Eye (tissue), 1 donor: ENCODE measurements at regions not wholly inside any gene's neighbourhood (a gene's known extent, or its start where the extent isn't known, plus 50 kb on each side); places are given as distances from the start of the nearest gene placed in this dataset.
"Not testable (repeated sequence)": the region's sequence is repeated elsewhere in the genome, so short reads cannot be mapped to it uniquely, and the experiment has no call there.

Source experiments
- DNase-seq: peaks from one replicate; pipeline ENCODE4 v3.0.0-alpha.2; 2015

DNA sequence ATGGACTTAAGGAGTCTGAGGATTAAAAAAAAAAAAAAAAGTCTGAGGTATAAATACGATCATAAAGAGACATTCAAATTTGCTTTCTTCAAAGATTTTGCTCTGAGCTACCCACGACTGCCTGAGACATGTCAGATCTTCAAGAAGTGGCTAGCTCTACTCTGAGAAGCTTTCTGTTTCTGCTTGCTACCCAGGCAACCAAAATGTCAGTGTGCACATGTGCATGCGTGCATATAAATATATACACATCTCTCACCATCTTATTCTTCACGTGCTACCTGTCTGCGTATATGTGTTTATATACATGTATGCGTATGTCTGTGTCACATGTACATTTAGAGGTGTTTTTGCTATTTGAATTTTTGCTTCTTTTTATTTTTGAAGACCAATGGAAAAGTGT is 299.6 kb upstream of the STXBP5 start:
- DNase-seq: no peak

DNA sequence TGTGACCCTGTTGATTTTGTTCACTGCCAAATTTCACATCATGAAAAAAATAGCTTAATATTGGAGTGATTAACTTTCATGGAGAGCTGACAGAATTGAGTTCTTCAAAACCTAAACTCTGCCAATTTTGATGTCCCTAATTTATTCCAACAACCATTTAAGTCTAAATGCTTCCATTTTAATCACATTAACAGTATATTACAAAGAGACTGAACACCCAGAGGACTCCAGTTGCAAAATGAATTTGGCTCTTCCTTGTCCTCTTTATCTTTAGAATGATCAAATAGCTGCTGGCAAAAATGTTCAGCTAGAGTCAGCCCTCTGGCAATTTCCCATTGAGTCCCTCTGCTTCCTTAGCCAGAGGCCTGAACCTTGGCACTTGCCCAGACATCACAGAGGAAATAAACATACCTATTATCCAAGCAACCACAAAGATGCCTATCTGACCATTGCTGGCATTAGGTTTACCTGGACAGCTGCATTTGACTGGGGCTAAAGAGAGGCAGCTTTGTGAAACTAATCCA is 299.0 kb upstream of the STXBP5 start:
- no peak for DNase-seq

DNA sequence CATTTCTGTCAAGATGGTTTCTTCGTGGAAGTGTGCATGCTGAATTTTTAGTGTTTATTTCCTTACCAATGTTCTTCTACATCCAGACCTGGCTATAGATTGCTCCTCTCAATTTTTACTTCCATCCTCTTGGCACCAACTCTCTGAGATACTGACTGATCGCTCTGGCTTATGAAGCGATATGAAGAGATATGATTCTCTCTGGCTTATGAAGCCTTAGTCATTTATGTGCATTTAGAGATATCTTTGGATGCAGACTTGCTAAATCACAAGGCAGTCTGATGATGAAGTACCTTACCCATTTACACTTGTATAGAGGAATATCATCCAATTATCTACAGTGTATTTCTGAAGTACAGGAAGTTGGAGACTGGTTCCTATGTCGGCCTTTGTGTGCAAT is 295.4 kb upstream of the STXBP5 start:
- DNase-seq: no peak

DNA sequence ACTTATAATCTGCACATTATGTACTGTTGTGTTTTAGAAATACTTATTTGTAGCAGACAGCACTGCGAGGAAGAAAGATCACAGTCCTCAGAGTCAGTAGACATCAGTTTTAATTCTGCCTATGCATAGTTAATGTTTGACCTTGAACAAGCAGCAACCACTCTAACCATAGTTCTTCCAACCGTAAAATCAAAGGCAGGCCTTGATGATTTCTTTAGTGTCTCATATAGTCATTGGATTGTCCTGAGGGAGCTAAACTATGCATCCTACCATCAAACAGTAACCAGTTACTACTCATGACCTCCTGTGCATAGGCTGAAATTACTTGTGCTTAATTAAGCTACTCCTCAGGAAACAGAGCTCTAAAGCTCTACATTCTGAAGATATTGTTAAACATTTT is 294.8 kb upstream of the STXBP5 start:
- no peak for DNase-seq

DNA sequence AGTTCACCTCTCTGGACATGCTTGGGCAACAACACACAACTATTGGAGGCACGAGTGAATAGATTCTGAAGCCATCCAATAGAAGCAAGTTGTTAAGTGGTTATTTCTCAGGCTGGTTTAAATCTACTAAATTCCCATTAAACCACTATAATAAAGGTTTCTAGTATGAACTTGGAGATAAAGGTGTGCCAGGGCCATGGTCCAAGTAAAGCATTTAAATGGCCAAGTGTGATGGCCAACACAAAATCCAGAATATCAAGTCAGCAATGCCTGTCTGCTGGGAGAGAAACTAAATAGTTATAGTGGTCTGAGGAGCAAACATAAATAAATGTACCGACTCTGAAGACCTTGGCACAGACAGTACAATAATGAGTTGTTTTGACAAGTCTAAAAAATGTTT is 294.3 kb upstream of the STXBP5 start:
- no peak for DNase-seq

DNA sequence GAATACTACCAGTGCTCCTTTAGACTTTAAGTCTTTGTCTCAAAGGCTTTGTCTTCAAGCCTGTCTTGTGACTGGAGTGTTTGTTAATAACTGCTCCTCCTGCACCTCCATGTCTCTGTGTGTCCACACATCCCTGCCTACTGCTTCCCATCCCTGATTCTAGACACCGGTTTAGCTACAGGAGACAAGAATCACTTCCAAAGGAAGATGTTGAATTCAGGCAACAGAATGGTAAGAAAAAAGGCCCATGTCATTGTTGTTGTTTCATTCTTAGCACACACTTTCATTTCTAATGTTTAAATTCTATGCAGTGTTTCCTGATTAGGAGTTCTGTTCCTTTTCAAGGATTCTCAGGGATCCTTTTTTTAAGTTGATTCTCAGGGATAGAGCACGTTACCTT is 293.6 kb upstream of the STXBP5 start:
- no peak for DNase-seq

DNA sequence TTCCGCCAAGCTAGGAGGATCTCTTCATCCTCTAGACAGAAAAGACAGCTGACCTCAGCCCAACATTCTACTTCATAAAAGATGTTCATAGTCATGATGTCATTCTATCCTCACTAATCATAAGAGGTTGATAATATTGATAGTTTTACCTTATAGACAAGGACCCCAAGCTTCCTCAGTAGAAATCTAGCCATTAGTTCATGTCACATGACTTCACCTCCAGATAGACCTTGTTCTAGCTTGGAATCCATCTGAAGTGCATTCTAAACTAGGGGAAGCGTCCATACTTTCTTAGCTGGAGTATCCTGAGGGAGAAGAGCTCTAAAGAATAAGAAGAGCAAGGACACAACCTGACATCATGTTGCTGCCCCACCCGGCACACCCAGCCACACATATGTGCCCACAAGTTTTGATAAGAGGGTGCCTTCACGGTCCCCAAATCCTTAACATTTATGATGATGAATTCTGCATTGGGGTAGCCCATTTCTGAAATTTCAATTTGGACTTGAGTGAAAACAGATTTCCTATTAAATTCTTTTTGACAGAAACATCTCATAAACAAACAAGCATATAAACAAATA is 292.5 kb upstream of the STXBP5 start:
- no peak for DNase-seq

DNA sequence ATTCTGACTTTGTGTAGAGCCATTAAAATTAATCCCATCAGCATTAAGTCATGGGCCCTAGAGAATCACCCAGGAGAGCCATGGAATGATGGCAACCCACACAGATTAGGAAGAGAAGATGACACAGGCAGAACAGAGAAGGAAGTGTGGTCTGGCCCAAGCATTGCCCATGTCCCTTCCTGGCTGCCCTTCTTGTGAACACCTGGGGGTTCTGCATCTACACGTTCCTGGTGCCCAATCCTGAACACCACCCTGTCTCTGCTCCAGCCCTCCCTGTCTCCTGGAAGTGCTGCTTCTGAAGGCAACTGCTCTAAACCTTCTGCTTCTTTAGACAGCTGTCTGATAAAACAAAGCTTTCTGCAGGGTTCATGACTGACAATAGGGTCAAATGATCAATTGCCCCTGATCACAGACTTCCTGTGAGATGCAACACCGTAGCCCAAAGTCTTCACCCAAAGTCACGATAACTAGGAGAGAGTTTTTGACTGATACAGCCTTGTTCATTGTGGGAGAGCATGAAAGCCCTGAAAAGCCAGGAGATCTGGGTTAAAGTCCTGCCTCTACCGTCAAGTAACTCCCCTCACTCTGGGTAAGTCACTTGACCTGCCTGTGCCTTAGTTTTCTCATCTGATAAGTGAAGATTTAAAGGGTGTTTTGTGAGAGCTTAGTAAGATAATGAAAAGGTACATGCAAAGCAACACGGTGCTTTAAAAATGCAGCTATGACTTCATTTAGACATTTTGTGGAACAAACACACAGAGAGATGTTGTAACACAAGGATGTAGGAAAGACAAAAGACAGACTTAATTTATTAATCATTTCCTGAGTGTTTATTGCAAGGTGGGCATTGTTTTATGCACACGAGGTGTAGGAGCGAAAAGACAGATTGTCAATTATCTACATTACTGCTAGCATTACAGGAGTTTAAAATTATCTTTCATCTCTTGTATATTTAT is 291.2 kb upstream of the STXBP5 start:
- no peak for DNase-seq

DNA sequence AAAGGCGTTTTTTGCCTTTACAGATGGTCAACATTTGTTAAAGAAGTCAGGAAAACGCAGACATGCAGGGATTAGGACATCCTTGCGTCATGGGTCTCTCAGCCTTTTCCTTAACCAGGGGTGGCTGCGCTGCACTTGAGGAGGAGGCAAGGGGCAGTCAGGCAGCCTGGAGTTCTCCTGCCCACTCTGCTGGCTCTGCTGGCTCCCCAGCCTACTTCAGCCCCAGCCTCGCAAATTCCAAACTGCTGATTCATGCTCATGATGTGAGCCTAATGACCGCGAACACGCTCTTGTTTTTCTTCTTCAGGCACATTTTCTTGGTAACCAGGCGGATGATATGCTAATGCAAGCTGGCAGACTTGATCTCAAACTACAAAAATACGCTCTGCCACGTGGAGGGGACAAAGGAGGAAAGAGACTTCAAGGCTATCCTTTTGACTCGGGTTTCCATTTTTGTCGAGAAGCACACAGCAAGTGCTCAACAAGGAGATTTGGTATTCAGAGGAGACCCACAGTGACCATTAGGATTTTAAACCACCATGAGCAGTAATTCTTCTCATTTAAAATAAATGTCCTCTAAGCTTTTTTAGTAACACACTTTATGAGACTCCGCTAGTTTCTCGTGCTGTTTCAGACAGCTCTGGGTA is 290.3 kb upstream of the STXBP5 start:
- DNase-seq: peak; percentile 95

DNA sequence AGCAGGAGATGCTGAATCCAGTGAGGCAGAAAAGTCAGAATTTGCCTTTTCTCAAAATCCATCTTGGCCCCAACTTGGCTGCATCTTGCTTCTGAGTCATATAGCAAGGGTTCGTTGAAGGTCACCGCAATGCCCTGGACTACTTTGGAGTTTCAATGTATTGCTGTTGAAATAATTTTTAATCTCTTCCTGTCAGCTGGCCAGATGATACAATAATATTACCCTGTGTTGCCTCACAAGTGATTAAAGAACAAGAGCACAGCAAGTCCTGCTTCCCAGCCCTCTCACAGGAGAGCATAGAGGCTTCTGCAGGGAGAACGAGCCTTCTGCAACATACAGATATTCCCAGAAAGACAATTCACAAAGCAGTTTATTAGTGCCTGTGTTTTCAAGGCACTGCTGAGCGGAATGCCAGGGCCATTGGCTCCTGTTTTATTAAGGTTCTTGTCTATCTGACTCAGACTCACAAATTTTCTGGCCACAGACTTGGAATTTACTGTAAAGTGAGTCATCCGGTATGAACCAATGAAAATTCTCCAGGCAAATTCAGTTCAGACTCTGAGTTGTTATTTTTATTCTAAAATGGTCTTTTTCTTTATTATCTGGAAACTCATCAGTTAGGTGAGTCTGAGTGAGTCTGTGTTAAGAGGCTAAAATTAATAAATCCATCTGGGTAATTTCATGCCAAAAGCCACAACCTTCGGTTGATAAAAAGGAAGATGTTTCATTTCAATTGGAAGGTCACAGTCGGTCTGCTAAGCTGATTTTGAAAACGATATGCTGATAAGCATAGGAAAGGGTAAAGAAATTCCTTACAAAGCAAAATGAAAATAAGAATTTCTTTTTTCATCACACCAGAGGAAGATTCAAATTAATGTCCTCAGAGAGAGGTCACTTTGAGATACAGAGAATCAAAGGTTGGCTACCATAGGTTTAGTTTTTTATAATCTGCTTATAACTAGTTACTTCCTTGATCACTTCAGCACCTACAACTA is 289.4 kb upstream of the STXBP5 start:
- no peak for DNase-seq

DNA sequence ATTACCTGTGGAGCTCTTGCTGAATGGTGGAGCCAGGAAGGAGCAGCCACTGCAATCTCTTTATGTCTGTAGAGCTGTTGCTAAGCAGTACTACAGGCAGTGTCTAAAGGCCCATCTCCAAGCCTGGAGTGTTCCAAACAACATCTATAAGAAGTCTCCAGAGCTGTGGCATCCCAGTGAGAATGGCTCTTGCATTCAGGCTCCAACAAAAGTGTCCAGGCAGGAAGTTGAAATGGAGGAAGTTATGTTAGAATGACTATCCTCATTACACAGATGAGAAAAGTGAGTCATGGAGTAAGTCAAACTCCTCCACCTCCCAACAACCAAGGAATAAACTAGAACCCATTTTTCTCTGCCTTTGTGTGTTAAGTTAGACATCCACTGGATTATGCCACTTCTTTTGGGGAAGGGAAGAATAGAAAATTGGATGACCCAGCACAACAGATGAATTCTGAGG is 288.5 kb upstream of the STXBP5 start:
- DNase-seq: no peak

DNA sequence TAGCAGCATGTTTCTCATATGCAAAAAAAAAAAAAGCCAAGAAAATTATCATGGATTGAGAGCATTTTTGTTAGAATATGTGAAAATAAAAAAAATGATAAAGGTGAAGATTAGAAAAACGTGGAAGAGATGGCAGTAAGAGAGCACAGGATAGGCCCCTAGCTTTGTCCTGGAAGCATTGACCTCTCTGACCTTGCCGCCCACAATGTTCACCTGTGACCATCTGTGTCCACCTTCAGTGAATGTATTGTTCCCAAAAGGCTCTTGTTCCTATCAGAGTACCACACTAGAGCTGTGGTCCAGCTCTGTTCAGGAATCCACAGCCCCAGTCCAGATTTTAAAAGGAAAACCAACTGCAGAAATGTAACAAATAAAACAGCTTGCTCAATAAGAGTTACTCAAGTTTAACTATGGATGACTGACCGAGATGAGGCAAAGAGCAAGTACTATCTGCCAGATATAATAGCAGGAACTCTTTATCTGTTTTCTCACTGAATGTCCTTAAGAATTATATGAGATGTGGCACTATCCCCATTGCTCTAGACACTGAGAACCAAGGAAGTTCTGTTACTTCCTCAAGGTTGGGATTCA is 287.7 kb upstream of the STXBP5 start:
- no peak for DNase-seq

DNA sequence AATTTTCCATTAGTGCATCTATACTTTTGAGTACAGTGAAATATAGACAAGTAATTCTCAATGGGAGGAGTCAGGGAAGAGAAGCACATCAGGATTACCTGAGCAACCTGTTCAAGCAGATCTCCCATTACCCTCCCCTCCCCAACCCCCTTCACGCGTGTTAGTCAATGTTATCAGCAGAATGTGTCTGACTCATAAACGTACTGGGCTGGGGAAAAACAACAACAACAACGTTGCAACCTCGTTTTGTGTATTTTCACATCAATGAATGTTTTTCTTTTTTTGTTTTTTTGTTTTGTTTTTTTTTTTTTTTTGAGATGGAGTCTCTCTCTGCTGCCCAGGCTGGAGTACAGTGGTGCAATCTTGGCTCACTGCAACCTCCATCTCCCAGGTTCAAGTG is 287.0 kb upstream of the STXBP5 start:
- DNase-seq: no peak

DNA sequence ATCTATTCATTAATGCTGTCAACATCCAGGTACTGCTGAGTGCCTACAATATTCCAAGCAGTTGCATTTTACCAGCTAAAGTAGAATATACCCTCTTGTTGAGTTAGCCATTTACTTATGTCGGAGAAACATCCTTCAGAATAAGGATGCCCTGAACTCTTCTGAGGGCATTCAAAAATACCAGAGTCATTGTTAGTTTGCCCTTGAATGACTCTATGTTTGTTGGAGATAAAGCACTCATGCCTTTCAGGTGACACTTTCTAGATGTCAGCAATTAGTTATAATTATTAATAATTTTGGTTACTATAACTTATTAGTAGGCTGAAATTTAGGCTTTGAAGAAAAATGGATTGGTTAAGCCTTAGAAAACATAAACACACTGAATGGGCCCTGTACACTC is 286.2 kb upstream of the STXBP5 start:
- DNase-seq: no peak

DNA sequence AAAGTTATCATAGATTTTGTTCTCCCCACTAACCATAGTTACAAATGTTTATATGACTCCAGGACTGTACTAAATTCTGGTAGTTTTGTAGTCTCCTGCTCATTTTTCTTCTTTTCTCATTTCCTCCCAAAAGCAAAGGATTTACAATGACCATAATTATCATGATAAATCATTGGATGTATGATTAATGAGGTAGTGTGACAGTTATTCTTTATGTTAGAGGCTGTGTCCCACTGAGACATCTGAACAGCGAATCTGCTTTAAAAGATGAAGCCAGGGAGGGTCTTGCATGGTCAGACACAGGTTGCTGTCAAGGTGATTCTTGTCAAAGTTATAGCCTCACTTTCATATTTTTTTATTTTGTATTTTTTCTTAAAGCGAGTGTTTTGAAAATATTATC is 285.2 kb upstream of the STXBP5 start:
- DNase-seq: no peak

DNA sequence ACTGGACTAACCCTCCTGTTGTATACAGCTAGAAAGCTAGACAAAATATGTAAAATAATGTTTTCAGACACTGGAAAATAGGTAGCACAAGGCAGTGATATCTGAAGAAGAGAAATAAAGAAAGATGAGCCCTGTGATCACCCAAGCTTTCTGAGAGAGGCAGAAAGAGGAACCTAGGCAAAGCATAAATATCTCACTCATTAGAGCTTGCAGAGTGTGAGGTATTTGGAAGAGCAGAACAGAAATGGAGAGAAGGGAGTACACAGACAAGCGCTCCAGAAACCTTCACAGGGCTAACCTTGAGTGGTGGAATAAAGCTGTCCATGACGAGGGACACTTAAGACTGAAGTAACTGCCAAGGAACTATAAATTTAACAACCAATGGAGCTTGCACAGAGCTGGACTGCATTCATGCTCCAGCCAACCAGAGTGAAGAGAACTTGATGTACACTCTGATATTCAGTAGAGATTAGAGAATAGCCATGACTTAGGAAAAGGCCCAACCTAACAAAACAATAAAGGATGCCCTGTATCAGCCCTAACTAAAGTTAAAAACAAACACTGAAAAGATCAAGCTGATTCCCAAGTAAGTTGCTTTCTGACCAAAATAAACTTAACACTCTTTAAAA is 280.9 kb upstream of the STXBP5 start:
- no peak for DNase-seq

DNA sequence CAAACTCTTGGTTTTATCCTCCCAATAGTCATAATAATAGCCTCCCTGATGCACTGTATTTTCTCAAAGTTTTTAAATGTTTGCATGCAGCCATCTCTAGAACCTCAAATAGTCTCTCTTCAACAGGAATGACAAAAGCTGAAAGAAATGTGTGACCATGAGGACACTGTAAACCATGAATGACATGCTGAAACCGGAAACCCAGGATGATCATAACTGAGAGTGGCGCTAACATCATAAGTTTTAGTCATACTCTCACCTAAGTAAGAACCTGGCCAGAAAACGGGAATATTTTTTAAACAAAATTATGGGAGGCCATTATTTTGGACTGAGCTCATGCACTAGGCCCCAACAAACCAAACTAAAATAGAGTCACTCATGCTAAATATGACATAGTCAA is 278.4 kb upstream of the STXBP5 start:
- DNase-seq: no peak

DNA sequence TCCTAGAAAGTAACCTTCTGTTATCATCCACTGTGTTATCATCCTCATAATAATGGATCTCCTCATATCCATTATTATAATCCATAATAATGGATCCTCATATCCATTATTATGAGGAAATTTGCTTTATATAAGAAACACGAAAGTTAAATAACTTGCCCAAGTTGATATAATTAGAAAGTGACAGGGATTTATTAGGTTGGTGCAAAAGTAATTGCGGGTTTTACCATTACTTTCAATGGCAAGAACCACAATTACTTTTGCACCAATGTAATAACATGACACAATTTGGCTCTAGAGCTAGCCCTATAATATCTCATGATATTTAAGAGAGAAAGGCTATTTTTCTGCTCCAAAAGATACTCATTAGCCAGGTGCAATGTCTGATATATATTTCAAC is 275.7 kb upstream of the STXBP5 start:
- no peak for DNase-seq

DNA sequence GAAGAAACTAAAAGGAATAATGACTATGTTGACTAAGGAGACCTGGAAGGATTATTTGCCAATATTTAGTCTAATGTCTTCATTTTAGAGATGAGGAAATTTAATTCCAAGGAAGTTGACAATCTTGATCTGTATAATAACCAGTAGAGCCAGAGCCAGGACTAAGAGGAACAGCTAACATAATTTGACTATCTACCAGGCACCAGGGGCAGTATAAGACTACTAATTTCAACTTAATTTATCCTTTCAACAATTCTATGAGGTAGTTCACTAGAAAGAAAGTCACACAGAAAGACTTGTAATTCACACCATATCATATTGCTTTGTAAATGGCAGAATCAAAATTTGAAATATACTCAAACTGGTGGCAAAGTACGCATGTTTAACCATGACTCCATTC is 273.0 kb upstream of the STXBP5 start:
- no peak for DNase-seq

DNA sequence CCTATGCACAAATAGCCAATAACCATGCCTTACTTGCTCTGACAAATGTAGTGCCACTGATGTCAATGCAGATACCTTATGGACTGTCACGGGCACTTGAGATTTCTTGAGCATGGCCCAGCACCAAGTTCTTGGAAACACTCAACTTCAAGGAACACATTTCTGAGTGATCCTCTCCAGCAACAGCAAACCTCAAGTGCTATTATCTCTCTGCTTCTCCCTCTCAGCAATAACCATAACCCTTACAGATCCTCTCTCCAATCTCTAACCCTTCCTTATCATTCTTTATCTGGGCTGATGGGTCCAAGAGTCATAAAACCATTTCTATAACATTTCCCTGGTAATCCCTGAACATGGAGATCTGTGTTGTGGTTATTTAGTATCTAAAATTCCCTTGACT is 266.9 kb upstream of the STXBP5 start:
- no peak for DNase-seq

DNA sequence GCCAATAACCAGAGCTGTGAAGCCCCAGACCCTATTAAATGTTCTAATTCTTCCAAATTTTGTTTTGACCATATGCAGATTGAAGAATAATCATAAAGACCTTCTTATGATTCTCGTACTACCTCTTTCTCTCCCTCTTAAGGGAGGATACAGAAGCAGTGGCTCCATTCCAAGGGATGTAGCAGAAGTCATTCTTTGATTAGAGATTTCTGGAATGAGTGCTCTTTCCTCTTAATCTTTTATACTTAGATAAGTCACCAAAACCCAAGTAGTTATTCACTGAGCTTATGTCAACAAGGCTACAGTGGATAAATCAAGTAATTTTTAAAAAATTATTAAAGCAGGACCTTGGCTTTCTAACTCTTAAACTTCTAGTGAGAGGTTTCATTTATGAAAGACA is 266.0 kb upstream of the STXBP5 start:
- no peak for DNase-seq

DNA sequence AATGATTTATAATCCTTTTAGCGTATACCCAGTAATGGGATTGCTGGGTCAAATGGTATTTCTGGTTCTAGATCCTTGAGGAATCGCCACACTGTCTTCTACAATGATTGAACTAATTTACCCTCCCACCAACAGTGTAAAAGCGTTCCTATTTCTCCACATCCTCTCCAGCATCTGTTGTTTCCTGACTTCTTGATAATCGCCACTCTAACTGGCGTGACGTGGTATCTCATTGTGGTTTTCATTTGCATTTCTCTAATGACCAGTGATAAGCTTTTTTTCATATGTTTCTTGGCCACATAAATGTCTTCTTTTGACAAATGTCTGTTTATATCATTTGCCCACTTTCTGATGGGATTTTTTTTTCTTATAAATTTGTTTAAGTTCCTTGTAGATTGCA is 264.8 kb upstream of the STXBP5 start:
- DNase-seq: not testable (repeated sequence)
